GM21526 (cell line): ENCODE measurements at regions not wholly inside any gene's neighbourhood (a gene's known extent, or its start where the extent isn't known, plus 50 kb on each side); places are given as distances from the start of the nearest gene placed in this dataset.
"Not testable (repeated sequence)": the region's sequence is repeated elsewhere in the genome, so short reads cannot be mapped to it uniquely, and the experiment has no call there.

Source experiments
- ATAC-seq: cut with Tn5 transposase; IDR thresholded peaks from one replicate; pipeline ENCODE4 v1.9.1; 2021; ENCODE audit warnings: moderate library complexity; ENCODE audit not compliant: unreplicated experiment, low FRiP score

- not testable (repeated sequence) for ATAC-seq
Measured at GRCh38 chr6:80485494-80485893, 379.0 kb downstream of the BCKDHB start.

- no peak for ATAC-seq
Measured at GRCh38 chr6:80482056-80482455, 375.6 kb downstream of the BCKDHB start.

- peak; percentile 89 for ATAC-seq
Measured at GRCh38 chr6:80480421-80481157, 374.1 kb downstream of the BCKDHB start.

GRCh38 chr6:80478030-80478429, 371.6 kb downstream of the BCKDHB start:
- ATAC-seq = no peak

- ATAC-seq = no peak
Measured at GRCh38 chr6:80477591-80477990, 371.1 kb downstream of the BCKDHB start.

- ATAC-seq = no peak
Measured at GRCh38 chr6:80472271-80472670, 365.8 kb downstream of the BCKDHB start.

- no peak for ATAC-seq
Measured at GRCh38 chr6:80469977-80470376, 363.5 kb downstream of the BCKDHB start.

- no peak for ATAC-seq
Measured at GRCh38 chr6:80468398-80468797, 361.9 kb downstream of the BCKDHB start.

- no peak for ATAC-seq
Measured at GRCh38 chr6:80467408-80467807, 360.9 kb downstream of the BCKDHB start.

GRCh38 chr6:80466981-80467380, 360.5 kb downstream of the BCKDHB start:
- no peak for ATAC-seq

- no peak for ATAC-seq
Measured at GRCh38 chr6:80465513-80465912, 359.0 kb downstream of the BCKDHB start.

- no peak for ATAC-seq
Measured at GRCh38 chr6:80464901-80465300, 358.4 kb downstream of the BCKDHB start.

- ATAC-seq = no peak
Measured at GRCh38 chr6:80463197-80463596, 356.7 kb downstream of the BCKDHB start.

- no peak for ATAC-seq
Measured at GRCh38 chr6:80460257-80460865, 353.9 kb downstream of the BCKDHB start.

- ATAC-seq = no peak
Measured at GRCh38 chr6:80457439-80457933, 351.0 kb downstream of the BCKDHB start.

GRCh38 chr6:80456724-80457438, 350.4 kb downstream of the BCKDHB start:
- ATAC-seq = no peak

- no peak for ATAC-seq
Measured at GRCh38 chr6:80454661-80455365, 348.3 kb downstream of the BCKDHB start.

- ATAC-seq = no peak
Measured at GRCh38 chr6:80454197-80454596, 347.7 kb downstream of the BCKDHB start.

GRCh38 chr6:80449726-80450125, 343.3 kb downstream of the BCKDHB start:
- ATAC-seq = no peak

- ATAC-seq = no peak
Measured at GRCh38 chr6:80446454-80447045, 340.1 kb downstream of the BCKDHB start.
